ENCODE measurements at regions not wholly inside any gene's neighbourhood (a gene's known extent, or its start where the extent isn't known, plus 50 kb on each side); places are given as distances from the start of the nearest gene placed in this dataset.

- Histone ChIP-seq H3F3A (ENCODE audit: insufficient read depth) (no peaks in the 10 kb centered on the region), H3K9me2 (replicated peaks; ENCODE audit: insufficient read depth, low read length) (no peaks in the 10 kb centered on the region), H3K9ac (ENCODE audit: low read length) (no peak overlapping the region), H3K27me3 (ENCODE audit: low read length) (no peaks in the 10 kb centered on the region), H4K20me1 (ENCODE audit: low read depth, low read length) (no peaks in the 10 kb centered on the region), H3K79me2 (ENCODE audit: insufficient read depth, low read length) (no peaks in the 10 kb centered on the region), H3K27ac (ENCODE audit: low read depth, low read length) (no peak overlapping the region), H3K4me2 (ENCODE audit: low read depth, low read length, poor library complexity, severe bottlenecking) (no peak overlapping the region), H3K36me3 (ENCODE audit: low read length) (no peaks in the 10 kb centered on the region), H2AFZ (ENCODE audit: low read depth, low read length, severe bottlenecking) (no peak overlapping the region), H3K9me3 (ENCODE audit: insufficient read depth, low read length) (no peaks in the 10 kb centered on the region), H3K4me3 (ENCODE audit: insufficient read depth, low read length, poor library complexity, severe bottlenecking) (no peak overlapping the region)
- TF ChIP-seq CTCF (IDR thresholded peaks at IDR 0.05; ENCODE audit: insufficient read depth, low read length, poor library complexity, severe bottlenecking) (no peak), EZH2phosphoT487 (conservative IDR thresholded peaks at IDR 0.05; ENCODE audit: low read length) (no peak)
These were observed 372.5 kb upstream of the KLHL29 start for GRCh38 chr2:23012499-23012898.

GRCh38 chr2:23015651-23016200 is 369.3 kb upstream of the KLHL29 start:
- Histone ChIP-seq H3K27me3 (ENCODE audit: low read length) (no peaks in the 10 kb centered on the region), H3K36me3 (ENCODE audit: low read length) (no peaks in the 10 kb centered on the region), H3F3A (ENCODE audit: insufficient read depth) (no peaks in the 10 kb centered on the region), H3K9ac (ENCODE audit: low read length) (no peak overlapping the region), H3K4me3 (ENCODE audit: insufficient read depth, low read length, poor library complexity, severe bottlenecking) (no peak overlapping the region), H3K9me3 (ENCODE audit: insufficient read depth, low read length) (no peaks in the 10 kb centered on the region), H3K27ac (ENCODE audit: low read depth, low read length) (no peak overlapping the region), H3K79me2 (ENCODE audit: insufficient read depth, low read length) (no peaks in the 10 kb centered on the region), H3K9me2 (replicated peaks; ENCODE audit: insufficient read depth, low read length) (no peaks in the 10 kb centered on the region), H3K4me2 (ENCODE audit: low read depth, low read length, poor library complexity, severe bottlenecking) (no peak overlapping the region), H2AFZ (ENCODE audit: low read depth, low read length, severe bottlenecking) (no peak overlapping the region), H4K20me1 (ENCODE audit: low read depth, low read length) (no peaks in the 10 kb centered on the region)
- TF ChIP-seq CTCF (IDR thresholded peaks at IDR 0.05; ENCODE audit: insufficient read depth, low read length, poor library complexity, severe bottlenecking): no peak
- TF ChIP-seq EZH2phosphoT487 (conservative IDR thresholded peaks at IDR 0.05; ENCODE audit: low read length): no peak

- Histone ChIP-seq H4K20me1 (ENCODE audit: low read depth, low read length) (no peaks in the 10 kb centered on the region), H3K4me2 (ENCODE audit: low read depth, low read length, poor library complexity, severe bottlenecking) (no peak overlapping the region), H3K9me3 (ENCODE audit: insufficient read depth, low read length) (no peaks in the 10 kb centered on the region), H3K36me3 (ENCODE audit: low read length) (no peaks in the 10 kb centered on the region), H3K4me3 (ENCODE audit: insufficient read depth, low read length, poor library complexity, severe bottlenecking) (no peak overlapping the region), H3K9ac (ENCODE audit: low read length) (no peak overlapping the region), H3K9me2 (replicated peaks; ENCODE audit: insufficient read depth, low read length) (no peaks in the 10 kb centered on the region; the same call in 1 of the 2 replicates), H3F3A (ENCODE audit: insufficient read depth) (no peaks in the 10 kb centered on the region), H3K27me3 (ENCODE audit: low read length) (no peaks in the 10 kb centered on the region), H3K27ac (ENCODE audit: low read depth, low read length) (no peak overlapping the region), H2AFZ (ENCODE audit: low read depth, low read length, severe bottlenecking) (no peak overlapping the region), H3K79me2 (ENCODE audit: insufficient read depth, low read length) (no peaks in the 10 kb centered on the region)
- TF ChIP-seq CTCF (IDR thresholded peaks at IDR 0.05; ENCODE audit: insufficient read depth, low read length, poor library complexity, severe bottlenecking) (no peak), EZH2phosphoT487 (conservative IDR thresholded peaks at IDR 0.05; ENCODE audit: low read length) (no peak)
These were observed 365.5 kb upstream of the KLHL29 start for GRCh38 chr2:23019476-23019875.
